HG02623 (cell line): ENCODE measurements at regions not wholly inside any gene's neighbourhood (a gene's known extent, or its start where the extent isn't known, plus 50 kb on each side); places are given as distances from the start of the nearest gene placed in this dataset.
"Not testable (repeated sequence)": the region's sequence is repeated elsewhere in the genome, so short reads cannot be mapped to it uniquely, and the experiment has no call there.

Source experiments
- ATAC-seq: cut with Tn5 transposase; IDR thresholded peaks from one replicate; pipeline ENCODE4 v1.9.1; 2021; ENCODE audit warnings: moderate library complexity; ENCODE audit not compliant: unreplicated experiment

DNA sequence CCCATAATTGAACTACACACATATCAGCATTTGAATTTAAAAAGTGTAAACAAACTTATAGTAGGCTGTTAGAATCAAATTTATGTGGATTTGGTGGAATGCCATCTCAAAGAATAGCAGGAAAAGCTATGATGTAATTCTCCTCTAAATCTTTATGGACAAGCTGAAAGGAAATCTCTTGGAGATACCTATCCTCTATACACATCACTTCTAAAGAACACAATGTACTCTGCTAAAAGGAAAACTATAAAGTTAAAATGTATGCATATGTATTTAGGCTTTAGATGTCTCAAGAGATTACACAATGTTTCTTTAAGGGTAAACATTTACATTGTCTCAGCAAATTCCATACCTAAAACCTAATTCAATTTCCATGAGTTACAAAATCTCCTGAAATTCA lies 323.3 kb downstream of the CRPPA start:
- ATAC-seq, result no peak

DNA sequence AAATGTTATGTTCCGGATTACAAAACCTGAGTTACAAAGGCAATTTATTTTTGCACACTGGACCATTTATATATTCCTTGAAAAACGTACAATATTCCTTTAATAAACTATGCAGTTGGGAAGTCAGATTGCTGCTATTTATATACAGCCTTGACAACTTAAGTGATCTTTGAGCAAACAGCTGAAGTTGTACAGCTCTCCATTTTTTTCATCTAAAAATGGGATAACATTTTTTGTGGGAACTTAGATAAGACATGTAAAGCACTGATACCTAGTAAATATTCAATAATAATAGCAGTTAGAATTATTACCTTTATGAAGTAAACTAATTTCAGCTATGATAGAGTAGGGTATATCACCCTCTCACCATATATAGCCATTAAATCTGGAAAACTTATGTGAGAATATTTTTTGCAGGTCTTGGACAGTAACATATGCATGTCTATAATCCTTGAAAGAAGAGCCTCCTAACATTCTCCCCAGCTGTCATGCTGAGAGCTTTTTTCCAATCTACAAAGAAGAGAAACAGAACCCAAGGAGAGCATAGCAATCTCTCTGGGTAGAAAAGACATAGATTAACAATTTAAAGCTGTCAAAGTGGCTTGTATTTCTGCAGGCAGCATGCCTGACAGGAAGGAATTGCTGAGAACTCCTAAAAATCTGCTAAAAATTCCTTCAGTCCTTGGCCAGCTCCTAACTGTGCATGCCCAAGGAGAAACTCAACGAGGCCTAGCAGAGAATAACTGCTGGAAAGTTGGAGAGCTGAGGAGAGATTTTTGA lies 326.0 kb downstream of the CRPPA start:
- ATAC-seq, result no peak

DNA sequence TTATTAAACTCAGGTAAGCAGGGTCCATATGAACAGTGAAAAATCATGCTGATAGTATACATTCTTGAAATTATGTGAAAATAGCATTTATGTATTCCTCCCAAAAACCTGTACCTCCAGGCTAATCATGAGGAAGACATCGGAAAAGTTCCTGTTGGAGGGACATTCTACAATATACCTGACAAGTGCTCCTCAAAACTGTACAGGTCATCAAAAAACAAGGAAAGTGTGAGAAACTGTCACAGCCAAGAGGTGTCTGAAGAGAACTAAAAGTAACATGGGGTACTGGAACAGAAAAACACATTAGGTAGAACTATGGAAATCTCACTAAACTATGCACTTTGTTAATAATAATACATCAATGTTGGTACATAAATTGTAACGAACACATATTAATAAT lies 326.7 kb downstream of the CRPPA start:
- no peak for ATAC-seq

DNA sequence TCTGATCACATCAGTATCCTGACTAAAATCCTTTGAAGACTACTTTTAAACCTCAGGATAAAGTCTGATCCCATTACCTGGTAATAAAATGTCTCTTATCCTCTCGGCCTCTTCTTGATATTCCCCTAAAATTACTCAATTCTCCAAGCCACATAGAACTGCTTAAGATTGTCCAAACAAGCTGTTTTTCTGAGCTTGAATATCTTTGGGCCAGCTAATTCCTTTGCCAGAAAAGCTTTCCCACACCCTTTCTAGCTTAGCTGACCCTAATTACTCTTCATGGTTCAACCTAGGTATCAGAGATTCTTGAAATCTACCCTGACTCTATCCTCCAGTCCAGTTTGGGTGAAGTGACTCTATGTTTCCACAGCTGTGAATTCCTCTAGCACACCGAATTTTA lies 328.6 kb downstream of the CRPPA start:
- no peak for ATAC-seq

DNA sequence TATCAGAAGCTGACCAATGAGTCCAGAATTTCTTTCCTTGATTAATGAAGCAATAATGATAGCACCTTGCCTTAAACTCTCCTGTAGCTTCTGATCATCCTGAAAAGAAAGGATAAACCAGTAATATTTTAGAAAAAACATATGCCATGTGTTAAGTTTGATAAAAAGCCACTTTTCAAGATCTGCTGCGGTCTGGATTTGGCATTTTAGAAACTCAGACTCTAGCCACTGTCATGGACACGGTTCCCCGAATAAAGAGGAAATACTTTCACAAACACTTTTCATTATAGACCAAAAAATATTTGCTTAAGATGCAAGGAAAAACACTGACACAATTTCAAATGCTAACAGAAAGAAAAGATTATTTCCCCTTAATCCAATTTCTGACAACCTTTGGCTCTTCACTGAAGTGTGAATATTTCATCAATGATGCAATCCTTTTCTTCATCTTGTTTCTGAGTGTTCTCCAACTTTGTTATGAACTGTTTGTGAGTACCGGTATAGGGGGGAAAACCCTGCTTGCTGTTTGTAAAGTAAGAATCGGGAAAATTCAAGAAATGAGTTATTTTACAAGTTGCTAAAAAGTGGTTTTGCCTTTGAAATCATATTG lies 329.5 kb downstream of the CRPPA start:
- ATAC-seq, result no peak

DNA sequence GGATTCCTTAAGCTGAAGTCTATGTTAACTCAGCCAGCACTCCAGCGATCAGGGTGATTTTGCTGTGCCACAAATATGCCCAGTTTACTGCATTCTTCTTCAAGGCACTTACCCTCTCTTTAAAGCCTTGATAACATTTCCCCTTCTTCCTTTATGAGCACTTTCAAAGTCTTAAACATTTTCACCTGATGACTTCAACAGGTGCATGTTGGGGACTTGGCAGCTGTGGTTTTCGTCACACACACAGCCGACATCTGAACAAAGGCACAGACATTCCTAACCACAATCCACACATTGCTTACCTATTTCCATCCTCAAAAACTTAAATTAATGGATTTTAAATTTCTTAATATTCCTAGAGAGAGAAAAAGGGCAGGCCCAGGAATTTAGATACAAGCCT lies 331.5 kb downstream of the CRPPA start:
- no peak for ATAC-seq

DNA sequence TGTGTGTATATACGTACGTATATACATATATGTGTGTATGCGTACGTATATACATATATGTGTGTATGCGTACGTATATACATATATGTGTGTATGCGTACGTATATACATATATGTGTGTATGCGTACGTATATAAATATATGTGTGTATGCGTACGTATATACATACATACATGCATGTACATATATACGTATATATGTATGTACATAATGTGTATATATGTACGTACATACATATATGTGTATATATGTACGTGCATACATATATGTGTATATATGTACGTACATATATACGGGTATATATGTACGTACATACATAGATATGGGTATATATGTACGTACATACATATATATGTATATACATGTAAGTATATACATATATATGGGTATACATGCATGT lies 332.1 kb downstream of the CRPPA start:
- ATAC-seq, result no peak

DNA sequence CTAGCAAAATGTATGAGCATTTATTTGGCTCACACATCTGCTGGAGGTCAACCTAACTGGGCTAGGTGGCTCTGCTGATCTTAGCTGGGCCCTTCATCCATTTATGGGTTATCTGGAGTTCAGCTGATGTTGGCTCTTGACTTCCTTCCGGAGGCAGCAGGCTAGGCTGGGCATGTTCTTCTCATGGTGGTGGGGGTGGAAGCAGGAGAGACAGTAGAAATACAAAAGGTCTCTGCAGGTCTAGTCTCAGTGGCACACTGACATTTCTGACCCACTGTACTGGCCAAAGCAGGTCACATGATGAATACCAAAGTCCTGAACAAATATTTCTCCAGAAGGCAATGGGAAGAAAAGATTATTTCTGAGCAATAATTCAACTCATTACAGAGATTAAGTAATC lies 334.6 kb downstream of the CRPPA start:
- no peak for ATAC-seq

DNA sequence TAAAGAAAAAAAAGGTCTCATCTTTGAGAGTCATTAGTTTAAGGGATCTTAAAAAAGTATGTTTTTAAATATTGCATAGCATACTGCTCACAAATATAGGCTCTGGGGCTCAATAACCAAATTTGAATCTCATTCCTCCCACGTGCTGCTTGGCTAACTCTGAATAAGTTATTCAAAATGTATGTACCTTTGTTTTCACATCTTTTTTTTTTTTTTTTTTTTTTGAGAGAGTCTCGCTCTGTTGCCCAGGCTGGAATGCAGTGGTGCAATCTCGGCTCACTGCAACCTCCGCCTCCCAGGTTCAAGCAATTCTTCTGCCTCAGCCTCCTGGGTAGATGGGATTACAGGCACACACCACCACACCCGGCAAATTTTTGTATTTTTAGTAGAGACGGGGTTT lies 335.6 kb downstream of the CRPPA start:
- not testable (repeated sequence) for ATAC-seq

DNA sequence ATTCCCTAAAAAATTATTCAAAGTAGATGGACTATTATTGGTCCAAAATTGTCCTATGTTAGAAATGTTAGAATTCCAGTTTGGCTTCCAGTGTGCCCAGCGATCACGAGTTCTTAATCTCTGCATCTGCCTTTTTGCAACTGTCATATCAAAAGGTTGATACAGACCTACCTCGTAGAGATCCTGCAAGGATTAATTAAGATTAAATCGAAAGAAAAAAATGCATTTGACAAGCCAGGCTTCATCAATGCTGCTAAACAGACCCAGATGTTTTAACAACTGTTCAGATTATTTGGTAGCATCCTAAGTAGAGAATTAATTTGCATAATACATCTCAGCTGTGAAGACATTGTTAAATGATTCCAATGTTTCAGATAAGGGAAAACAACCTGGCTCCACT lies 336.5 kb downstream of the CRPPA start:
- no peak for ATAC-seq

DNA sequence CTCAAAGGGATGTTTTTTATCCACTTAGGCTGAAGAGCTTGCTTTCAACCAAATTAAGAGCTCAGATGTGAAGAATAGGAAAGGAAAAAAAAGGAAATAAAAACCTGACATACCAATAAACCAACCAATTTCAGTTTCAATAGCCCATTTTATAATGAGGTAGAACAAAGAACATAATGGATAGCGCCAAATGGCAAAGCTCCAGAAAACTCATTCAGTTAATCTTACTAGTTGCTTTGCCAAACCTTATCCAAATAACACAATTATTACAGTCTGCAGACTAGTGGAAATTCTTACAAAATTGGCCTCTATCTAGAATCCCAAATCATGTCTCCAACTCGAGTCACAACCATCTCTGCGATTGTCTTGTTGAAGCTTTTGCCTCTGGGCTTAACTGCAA lies 337.0 kb downstream of the CRPPA start:
- ATAC-seq, result no peak

DNA sequence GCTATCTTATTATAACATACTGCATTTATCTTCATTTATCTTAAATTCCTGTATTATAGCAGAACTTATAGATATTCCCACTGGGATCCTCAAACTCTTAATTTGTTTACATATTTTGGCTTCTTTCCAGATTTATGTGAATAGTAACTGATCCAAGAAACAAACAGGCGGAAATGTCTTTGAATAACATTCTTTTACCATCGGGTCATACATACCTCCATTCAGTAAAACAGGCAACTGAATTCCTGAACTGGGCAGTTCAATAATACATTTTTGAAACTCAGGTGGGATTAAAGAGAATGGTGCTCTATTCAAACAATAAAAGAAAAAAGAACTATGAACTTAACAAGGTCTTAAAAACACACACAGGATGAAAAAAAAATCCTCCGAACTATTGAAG lies 337.4 kb downstream of the CRPPA start:
- ATAC-seq, result no peak

DNA sequence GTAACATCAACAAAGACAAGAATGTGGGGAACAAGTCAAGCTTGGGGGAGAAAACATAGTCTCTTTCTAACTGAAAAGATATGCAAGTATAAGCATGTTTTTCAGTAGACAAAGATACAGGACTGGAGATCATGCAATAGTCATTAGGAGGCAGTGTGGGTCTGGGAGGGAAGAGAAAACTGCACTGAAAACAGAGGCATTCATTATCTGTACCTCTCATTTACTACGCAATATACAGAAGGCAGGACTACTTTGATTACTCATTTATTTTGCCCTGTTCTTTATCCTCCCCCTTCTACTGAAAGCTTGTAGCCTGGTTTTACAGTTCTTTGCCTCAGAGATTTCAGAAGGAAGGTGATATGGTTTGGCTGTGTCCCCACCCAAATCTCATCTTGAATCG lies 341.2 kb downstream of the CRPPA start:
- no peak for ATAC-seq

DNA sequence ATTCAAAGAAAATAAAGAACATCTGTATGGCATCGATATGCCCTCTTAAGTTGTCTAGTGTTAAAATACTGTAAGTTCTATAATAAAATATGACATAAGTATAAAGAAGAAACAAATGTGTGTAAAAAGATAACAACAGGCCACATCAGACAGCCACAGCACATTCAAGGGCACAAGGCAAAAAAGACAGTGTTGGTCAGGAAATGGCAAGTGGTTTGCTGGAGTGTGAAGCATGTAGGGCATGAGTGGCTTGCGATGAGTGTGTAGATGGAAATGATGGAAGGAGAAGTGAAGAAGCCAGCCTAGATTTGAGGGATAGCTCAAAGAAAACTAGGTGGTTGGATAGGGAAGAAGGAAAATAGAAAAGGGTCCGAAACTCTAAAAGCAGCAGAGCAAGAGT lies 341.6 kb downstream of the CRPPA start:
- ATAC-seq, result no peak

DNA sequence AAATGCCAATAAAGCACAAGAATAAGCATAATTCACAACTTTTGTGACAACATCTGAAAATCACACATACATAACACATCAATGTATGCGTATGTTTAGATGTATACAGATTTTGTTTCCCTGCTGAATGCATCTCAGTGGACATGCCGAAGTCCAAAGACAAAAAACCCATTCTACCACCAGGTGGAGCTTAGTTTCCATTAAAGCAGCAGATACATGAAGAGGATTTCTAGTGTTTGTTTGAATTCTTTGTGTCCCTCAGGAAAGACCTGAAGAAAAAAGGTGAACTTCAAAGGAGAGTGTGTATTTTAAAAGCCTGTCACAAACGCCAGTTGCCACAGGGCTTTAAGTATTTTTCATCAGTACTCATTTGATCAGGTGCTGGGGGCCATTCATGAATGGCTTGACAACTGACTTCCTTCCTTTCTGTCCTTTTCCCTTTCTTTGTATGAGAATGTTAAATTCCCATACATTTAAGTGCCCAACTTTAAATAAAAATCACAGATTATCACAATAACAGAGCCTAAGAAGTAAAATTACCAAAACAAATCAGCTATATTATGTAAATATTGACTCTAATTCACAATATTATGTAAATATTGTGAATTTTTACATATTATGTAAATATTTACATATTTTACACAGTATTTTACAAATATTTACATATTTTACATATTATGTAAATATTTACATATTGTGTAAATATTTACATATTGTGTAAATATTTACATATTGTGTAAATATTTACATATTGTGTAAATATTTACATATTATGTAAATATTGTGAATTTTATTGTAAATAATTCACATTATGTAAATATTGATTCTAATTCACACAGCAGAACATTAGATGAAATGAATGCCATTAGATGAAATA lies 343.0 kb downstream of the CRPPA start:
- peak; percentile 71 for ATAC-seq

DNA sequence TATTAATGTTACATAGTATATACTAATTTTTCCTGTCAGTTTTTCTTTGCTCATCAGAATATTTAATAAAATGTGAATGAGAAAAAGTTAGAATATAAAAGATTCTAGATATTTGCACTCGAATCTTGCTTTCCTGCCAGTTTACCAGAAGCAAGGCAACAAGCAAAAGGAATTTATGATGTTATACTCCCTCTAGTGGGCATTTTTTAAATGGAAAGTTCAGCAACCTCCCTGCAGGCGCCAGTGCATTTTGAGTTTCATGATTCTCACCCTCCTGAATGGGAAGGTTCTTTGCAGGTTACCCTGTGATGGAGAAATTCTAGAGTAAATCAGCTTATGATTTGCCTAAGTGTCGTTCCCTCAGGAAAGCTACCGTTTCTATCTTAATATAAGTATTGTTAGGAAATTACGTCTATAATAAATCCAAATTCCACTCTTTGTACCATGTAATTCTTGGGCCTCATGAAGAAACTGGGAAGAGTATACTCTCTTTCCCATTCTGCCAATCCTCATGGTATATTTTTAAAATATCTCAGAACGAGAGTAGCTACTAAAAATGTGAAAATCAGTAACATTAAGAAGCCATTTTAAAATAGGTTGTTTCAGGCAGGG lies 350.0 kb downstream of the CRPPA start:
- ATAC-seq, result peak; percentile 87

DNA sequence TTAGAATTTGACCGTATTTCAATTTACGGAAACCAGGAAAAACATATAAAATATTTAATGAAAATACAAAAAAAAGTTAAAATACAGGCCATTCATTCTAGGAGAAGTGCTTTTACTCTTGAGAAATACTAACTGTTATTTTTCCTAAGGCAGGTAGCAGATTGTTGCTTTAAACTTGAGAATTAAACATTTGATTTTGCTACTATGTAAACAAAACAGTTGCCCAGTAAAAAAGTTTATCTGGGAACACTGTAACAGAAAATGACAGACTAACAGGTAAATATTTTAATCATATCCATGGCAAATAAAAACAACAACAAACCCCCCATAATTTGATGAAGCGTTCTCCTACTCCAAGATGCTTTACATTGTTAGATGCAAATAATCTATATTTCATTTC lies 350.5 kb downstream of the CRPPA start:
- ATAC-seq, result no peak

DNA sequence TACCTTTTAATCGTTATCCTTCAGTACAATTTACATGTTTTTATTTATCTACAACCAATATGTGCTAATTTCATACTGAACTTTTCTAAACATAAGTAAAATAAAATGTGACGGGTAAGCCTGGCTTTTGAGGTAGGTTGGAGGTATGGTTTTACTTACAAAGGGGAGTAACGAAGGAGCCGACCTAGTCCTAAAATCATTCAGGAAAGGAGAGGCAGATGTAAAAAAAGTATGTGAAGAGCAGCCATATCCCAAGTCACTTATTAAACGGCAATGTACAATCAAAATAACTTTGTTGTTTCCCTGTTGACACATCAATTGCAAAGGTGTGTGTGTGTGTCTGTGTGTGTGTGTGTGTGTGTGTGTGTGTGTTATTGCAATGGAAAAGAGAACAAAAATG lies 351.3 kb downstream of the CRPPA start:
- no peak for ATAC-seq

DNA sequence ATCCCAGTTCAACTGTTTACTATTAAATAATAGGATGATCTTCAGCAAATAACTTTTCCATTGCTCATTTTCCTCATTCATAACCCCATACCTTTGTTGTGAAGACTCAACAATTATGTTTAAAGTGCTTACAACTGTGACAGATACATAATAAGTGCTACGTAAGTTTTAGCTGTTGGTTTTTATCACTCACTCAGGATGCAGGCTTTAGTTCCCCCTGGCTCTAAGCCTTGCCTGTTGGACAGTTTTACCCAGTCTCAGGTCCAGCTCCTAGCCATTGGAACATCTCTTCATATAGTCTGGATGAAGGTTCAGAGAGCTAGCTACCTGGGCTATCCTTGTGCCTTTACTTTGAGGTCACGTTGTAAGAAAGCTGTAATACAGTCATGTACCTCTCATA lies 353.2 kb downstream of the CRPPA start:
- no peak for ATAC-seq

DNA sequence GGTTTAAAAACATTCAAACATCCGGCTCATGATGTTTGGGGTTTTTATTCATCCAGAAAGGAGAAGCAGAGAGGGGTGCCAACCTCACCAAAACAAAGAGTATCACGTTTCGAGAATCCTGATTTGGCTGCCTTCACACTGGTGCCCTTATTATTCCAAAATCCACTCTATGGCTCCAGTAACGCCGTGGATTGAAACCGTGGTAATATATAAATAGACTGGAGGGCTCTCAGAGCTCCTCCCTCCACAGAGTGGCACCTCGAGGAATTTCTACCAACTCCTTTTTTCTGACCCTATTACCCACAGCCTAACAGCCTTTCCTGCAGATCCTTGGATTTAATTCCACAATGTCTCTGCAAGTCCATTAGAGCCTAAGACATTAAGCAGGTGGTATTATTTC lies 353.6 kb downstream of the CRPPA start:
- ATAC-seq, result no peak

DNA sequence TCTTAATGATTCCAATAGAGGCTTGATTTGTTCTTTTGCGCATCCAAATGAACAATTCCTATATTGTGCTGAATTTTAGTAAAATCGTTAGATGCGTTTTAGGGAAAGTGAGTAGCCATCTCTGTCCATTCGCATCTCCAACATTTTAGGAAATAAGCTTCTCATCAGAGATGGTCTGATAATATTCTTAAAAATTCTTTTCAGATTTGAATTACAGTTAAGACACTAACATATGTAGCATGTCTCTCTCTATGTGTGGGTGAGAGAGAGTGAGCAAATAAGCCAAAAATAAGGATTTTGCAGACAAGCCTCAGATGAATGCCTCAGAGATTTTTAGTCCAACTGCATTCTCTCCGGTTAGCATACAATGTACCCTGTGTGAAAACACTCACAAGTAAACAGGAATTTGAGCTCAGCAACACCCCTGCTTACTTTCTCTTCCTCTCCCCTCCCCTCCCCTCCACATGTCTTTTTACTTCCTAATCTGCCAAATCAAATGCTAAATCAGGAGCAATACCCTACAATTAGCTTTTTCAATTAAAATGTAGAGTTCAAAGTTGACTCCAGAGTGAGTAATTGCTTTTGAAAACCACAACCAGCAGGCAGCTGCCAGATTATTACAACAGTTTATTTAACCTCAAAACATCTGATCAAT lies 354.4 kb downstream of the CRPPA start:
- ATAC-seq, result no peak
